ENCODE measurements at regions not wholly inside any gene's neighbourhood (a gene's known extent, or its start where the extent isn't known, plus 50 kb on each side); places are given as distances from the start of the nearest gene placed in this dataset.

DNA sequence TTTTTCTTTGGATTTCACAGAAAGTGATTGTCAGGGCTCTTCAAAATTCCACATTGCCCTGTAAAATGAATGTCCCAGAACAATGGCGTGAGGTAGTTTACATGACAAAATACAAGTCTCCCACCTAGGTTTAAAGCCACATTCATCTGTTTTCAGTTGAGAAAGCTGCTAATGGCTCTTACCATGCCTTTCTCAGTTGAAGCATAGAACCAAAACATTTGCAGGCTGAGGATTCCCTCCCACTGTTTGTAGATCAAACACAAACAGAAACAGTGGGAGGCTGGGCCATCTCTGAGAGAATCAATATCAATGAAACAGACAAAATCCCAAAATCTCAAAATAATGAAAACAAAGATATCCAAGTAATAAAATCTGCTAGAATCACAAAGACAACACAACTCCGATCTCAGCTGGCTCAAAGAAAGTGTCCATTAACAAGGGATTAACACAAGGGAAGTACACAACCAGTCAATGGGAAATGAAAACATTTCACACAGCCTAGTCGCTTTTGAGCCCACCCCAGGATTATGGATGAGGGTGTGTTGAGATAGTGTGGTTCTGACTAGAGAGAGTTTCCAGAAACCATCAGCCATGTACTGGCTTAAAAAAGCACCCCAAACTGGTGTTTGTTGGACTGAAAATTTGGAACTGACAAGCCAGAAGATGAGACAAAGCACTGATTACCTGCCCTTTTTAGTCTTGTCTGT, 54.5 kb upstream of the TMEM260 start:
- TF ChIP-seq TAF1 (IDR thresholded peaks at IDR 0.05; ENCODE audit: low read depth, low read length) (no peak), POLR2A (IDR thresholded peaks at IDR 0.05; ENCODE audit: low read depth, low read length) (no peak), POLR2AphosphoS5 (IDR thresholded peaks at IDR 0.05; ENCODE audit: low read depth, low read length) (no peak)
